ENCODE measurements at regions not wholly inside any gene's neighbourhood (a gene's known extent, or its start where the extent isn't known, plus 50 kb on each side); places are given as distances from the start of the nearest gene placed in this dataset.

- no peak for TF ChIP-seq CTCF (IDR thresholded peaks at IDR 0.05; ENCODE audit: insufficient read depth, low read depth, low read length, missing control alignments)
- no peak overlapping the region for H3K4me3 ChIP-seq (ENCODE audit: low read depth, low read length)
- no peak for DNase-seq (ENCODE audit: low read depth)
Measured at GRCh38 chr5:89759802-89760201, 649.8 kb downstream of the CETN3 start.

GRCh38 chr5:89758146-89758545 lies 651.4 kb downstream of the CETN3 start:
- no peak for TF ChIP-seq CTCF (IDR thresholded peaks at IDR 0.05; ENCODE audit: insufficient read depth, low read depth, low read length, missing control alignments)
- H3K4me3 ChIP-seq (ENCODE audit: low read depth, low read length) = no peak overlapping the region
- no peak for DNase-seq (ENCODE audit: low read depth)

- TF ChIP-seq CTCF (IDR thresholded peaks at IDR 0.05; ENCODE audit: insufficient read depth, low read depth, low read length, missing control alignments) = no peak
- no peak overlapping the region for H3K4me3 ChIP-seq (ENCODE audit: low read depth, low read length)
- no peak for DNase-seq (ENCODE audit: low read depth)
Measured at GRCh38 chr5:89756955-89757354, 652.6 kb downstream of the CETN3 start.

- H3K4me3 ChIP-seq (ENCODE audit: low read depth, low read length) = no peak overlapping the region
- no peak for DNase-seq (ENCODE audit: low read depth)
- no peak for TF ChIP-seq CTCF (IDR thresholded peaks at IDR 0.05; ENCODE audit: insufficient read depth, low read depth, low read length, missing control alignments)
Measured at GRCh38 chr5:89755024-89755423, 654.5 kb downstream of the CETN3 start.

- TF ChIP-seq CTCF (IDR thresholded peaks at IDR 0.05; ENCODE audit: insufficient read depth, low read depth, low read length, missing control alignments) = no peak
- H3K4me3 ChIP-seq (ENCODE audit: low read depth, low read length) = no peak overlapping the region
- DNase-seq (ENCODE audit: low read depth) = no peak
Measured at GRCh38 chr5:89735082-89735481, 674.5 kb downstream of the CETN3 start.

- no peak for TF ChIP-seq CTCF (IDR thresholded peaks at IDR 0.05; ENCODE audit: insufficient read depth, low read depth, low read length, missing control alignments)
- no peak overlapping the region for H3K4me3 ChIP-seq (ENCODE audit: low read depth, low read length)
- peak; percentile 29 for DNase-seq (ENCODE audit: low read depth)
Measured at GRCh38 chr5:89733772-89734171, 675.8 kb downstream of the CETN3 start.

GRCh38 chr5:89729623-89730301 lies 679.8 kb downstream of the CETN3 start:
- DNase-seq (ENCODE audit: low read depth) = peak; percentile 31
- H3K4me3 ChIP-seq (ENCODE audit: low read depth, low read length) = no peak overlapping the region
- no peak for TF ChIP-seq CTCF (IDR thresholded peaks at IDR 0.05; ENCODE audit: insufficient read depth, low read depth, low read length, missing control alignments)

Measured in GM12865 (cell line).